ENCODE measurements at regions not wholly inside any gene's neighbourhood (a gene's known extent, or its start where the extent isn't known, plus 50 kb on each side); places are given as distances from the start of the nearest gene placed in this dataset.

DNA sequence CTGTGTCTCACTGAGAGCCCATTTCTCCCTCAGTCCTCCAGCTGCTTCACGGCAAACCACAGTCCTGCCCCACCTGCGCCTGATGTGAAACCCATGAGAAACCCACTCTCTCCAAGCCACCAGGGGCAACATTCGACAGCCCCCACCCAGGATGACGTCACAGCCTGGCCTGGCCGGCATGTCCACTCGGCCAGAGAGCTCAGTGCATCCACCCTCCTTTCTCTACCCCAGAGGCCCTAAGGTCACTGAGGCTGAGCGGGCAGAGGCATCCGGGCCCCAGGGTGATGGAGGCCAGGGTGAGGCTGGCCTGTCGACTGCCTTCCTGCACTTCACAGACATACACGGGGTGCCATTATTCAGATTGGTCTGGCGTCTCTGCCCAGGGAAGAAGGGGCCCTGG, 402.7 kb upstream of the MYT1L start:
- no peak overlapping the region for H4K8ac ChIP-seq (ENCODE audit: low read depth in 2 of 2, low read length in 2 of 2)
- CTCF ChIA-PET: no interaction called here
- no peak overlapping the region for H2BK15ac ChIP-seq (ENCODE audit: low read depth, low read length)
- H2BK5ac ChIP-seq (ENCODE audit: low read depth, low read length, poor library complexity, severe bottlenecking): no peak overlapping the region
- H3K14ac ChIP-seq (replicated peaks; ENCODE audit: low read depth, low read length): no peak overlapping the region
- H2BK120ac ChIP-seq (ENCODE audit: low read depth, low read length): no peak overlapping the region
- H2BK20ac ChIP-seq (ENCODE audit: low read depth, low read length): no peak overlapping the region
- dilution Hi-C loops (cut with HindIII; ENCODE audit: low sequenced_read_pairs, unreplicated experiment): no loop called here
- no peaks in the 10 kb centered on the region for H3K36me3 ChIP-seq (ENCODE audit: control insufficient read depth, insufficient read depth, low read length)
- peaks cover 43% of the 10 kb centered on the region for H3K9me3 ChIP-seq (ENCODE audit: control insufficient read depth, insufficient read depth, low read length)
- H3K9ac ChIP-seq (ENCODE audit: low read depth, low read length): no peak overlapping the region
- BruUV-seq (replicated peaks): no TSS peak
- no peak overlapping the region for H4K91ac ChIP-seq (ENCODE audit: insufficient read depth, low read depth, low read length)
- DNase-seq (no peak), ATAC-seq (ENCODE audit: low read depth) (no peak)
- no peak overlapping the region for H3K4ac ChIP-seq (ENCODE audit: low read depth, low read length)
- H3K4me3 ChIP-seq (ENCODE audit: insufficient read depth, low read depth, low read length): no peak overlapping the region
- no peak for TF ChIP-seq RCOR1 (IDR thresholded peaks at IDR 0.05; ENCODE audit: insufficient replicate concordance, low read length)
- TF ChIP-seq BHLHE40 (IDR thresholded peaks at IDR 0.05; ENCODE audit: low read depth, low read length): no peak
- TF ChIP-seq MAZ (IDR thresholded peaks at IDR 0.05; ENCODE audit: borderline replicate concordance, low read depth, low read length): no peak
- no peak for TF ChIP-seq CHD1 (IDR thresholded peaks at IDR 0.05; ENCODE audit: low read depth, low read length)
- TF ChIP-seq, protein P1, sequence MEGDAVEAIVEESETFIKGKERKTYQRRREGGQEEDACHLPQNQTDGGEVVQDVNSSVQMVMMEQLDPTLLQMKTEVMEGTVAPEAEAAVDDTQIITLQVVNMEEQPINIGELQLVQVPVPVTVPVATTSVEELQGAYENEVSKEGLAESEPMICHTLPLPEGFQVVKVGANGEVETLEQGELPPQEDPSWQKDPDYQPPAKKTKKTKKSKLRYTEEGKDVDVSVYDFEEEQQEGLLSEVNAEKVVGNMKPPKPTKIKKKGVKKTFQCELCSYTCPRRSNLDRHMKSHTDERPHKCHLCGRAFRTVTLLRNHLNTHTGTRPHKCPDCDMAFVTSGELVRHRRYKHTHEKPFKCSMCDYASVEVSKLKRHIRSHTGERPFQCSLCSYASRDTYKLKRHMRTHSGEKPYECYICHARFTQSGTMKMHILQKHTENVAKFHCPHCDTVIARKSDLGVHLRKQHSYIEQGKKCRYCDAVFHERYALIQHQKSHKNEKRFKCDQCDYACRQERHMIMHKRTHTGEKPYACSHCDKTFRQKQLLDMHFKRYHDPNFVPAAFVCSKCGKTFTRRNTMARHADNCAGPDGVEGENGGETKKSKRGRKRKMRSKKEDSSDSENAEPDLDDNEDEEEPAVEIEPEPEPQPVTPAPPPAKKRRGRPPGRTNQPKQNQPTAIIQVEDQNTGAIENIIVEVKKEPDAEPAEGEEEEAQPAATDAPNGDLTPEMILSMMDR (conservative IDR thresholded peaks at IDR 0.05; ENCODE audit: low read depth, low read length): no peak
- no peak overlapping the region for H3K18ac ChIP-seq (ENCODE audit: low read depth, low read length)
- H3K56ac ChIP-seq (ENCODE audit: extremely low read depth, insufficient read depth, low read length): no peak overlapping the region
- H3K4me1 ChIP-seq (ENCODE audit: control insufficient read depth, insufficient read depth, low read length): no peaks in the 10 kb centered on the region
- no peaks in the 10 kb centered on the region for H4K20me1 ChIP-seq (ENCODE audit: insufficient read depth, low read length)
- WGBS, 2 experiments (ENCODE audit: extremely low coverage in 2 of 2, insufficient read length in 1 of 2): 90% methylated on average over 2 of the region's 11 CpGs; no CpG with 5 or more reads in 1 of the 2 experiments
- no peak overlapping the region for H2AK9ac ChIP-seq (replicated peaks; ENCODE audit: low read depth, low read length, poor library complexity)
- H2AFZ ChIP-seq (replicated peaks; ENCODE audit: low read length, poor library complexity): peak overlapping the region; percentile 7
- no peak overlapping the region for H2AK5ac ChIP-seq (ENCODE audit: low read depth, low read length)
- in situ Hi-C loops (cut with MboI; ENCODE audit: low sequenced_read_pairs): no loop called here
- H3K79me1 ChIP-seq (ENCODE audit: low read depth in 1 of 2, low read length in 2 of 2): no peaks in the 10 kb centered on the region
- no peaks in the 10 kb centered on the region for H3K9me1 ChIP-seq (ENCODE audit: insufficient read depth, low read length)
- H3K4me2 ChIP-seq (ENCODE audit: low read depth, low read length): no peak overlapping the region
- H3K23ac ChIP-seq (ENCODE audit: low read depth, low read length): no peak overlapping the region
- H3K27ac ChIP-seq (ENCODE audit: insufficient read depth, low read length): no peak overlapping the region
- no peak overlapping the region for H4K5ac ChIP-seq (ENCODE audit: low read depth, low read length)
- H3K27me3 ChIP-seq (ENCODE audit: control insufficient read depth, insufficient read depth, low read length): no peaks in the 10 kb centered on the region
- POLR2A ChIA-PET (ENCODE audit: unreplicated experiment): no interaction called here
- intact Hi-C loops (cut with micrococcal nuclease): no loop called here
